ENCODE measurements at regions not wholly inside any gene's neighbourhood (a gene's known extent, or its start where the extent isn't known, plus 50 kb on each side); places are given as distances from the start of the nearest gene placed in this dataset.
"Not testable (repeated sequence)": the region's sequence is repeated elsewhere in the genome, so short reads cannot be mapped to it uniquely, and the experiment has no call there.

- H3K27ac ChIP-seq (ENCODE audit: low read depth, low read length); H3K4me3 ChIP-seq (ENCODE audit: low read depth in 1 of 5, low read length in 5 of 5); H3K9me3 ChIP-seq (ENCODE audit: control insufficient read depth in 5 of 5, low read length in 5 of 5); H3K9ac ChIP-seq (ENCODE audit: low read length in 5 of 5); H3K27me3 ChIP-seq (ENCODE audit: control insufficient read depth in 5 of 5, insufficient read depth in 4 of 5, low read length in 5 of 5); H3K4me1 ChIP-seq (ENCODE audit: control insufficient read depth in 5 of 5, insufficient read depth in 5 of 5, low read length in 5 of 5): not testable (repeated sequence)
- peaks cover 0 to 13% (median 0%) of the 10 kb centered on the region in 5 donors for H3K36me3 ChIP-seq (ENCODE audit: control insufficient read depth in 5 of 5, insufficient read depth in 5 of 5, low read length in 5 of 5)
Measured at GRCh38 chr5:21491182-21491581, 1362.0 kb downstream of the CDH12 start.

GRCh38 chr5:21488828-21489227 is 1364.3 kb downstream of the CDH12 start:
- not testable (repeated sequence) for H3K4me3 ChIP-seq (ENCODE audit: low read depth in 1 of 5, low read length in 5 of 5); H3K27ac ChIP-seq (ENCODE audit: low read depth, low read length); H3K9ac ChIP-seq (ENCODE audit: low read length in 5 of 5); H3K4me1 ChIP-seq (ENCODE audit: control insufficient read depth in 5 of 5, insufficient read depth in 5 of 5, low read length in 5 of 5); H3K9me3 ChIP-seq (ENCODE audit: control insufficient read depth in 5 of 5, low read length in 5 of 5); H3K27me3 ChIP-seq (ENCODE audit: control insufficient read depth in 5 of 5, insufficient read depth in 4 of 5, low read length in 5 of 5)
- peaks cover 0 to 11% (median 0%) of the 10 kb centered on the region in 5 donors for H3K36me3 ChIP-seq (ENCODE audit: control insufficient read depth in 5 of 5, insufficient read depth in 5 of 5, low read length in 5 of 5)

GRCh38 chr5:21485458-21486000 is 1367.6 kb downstream of the CDH12 start:
- not testable (repeated sequence) for H3K4me1 ChIP-seq (ENCODE audit: control insufficient read depth in 5 of 5, insufficient read depth in 5 of 5, low read length in 5 of 5); H3K4me3 ChIP-seq (ENCODE audit: low read depth in 1 of 5, low read length in 5 of 5); H3K9ac ChIP-seq (ENCODE audit: low read length in 5 of 5); H3K27ac ChIP-seq (ENCODE audit: low read depth, low read length); H3K27me3 ChIP-seq (ENCODE audit: control insufficient read depth in 5 of 5, insufficient read depth in 4 of 5, low read length in 5 of 5); H3K9me3 ChIP-seq (ENCODE audit: control insufficient read depth in 5 of 5, low read length in 5 of 5)
- peaks cover 0 to 18% (median 3%) of the 10 kb centered on the region in 5 donors for H3K36me3 ChIP-seq (ENCODE audit: control insufficient read depth in 5 of 5, insufficient read depth in 5 of 5, low read length in 5 of 5)

GRCh38 chr5:21484498-21484889 is 1368.7 kb downstream of the CDH12 start:
- not testable (repeated sequence) for H3K27me3 ChIP-seq (ENCODE audit: control insufficient read depth in 5 of 5, insufficient read depth in 4 of 5, low read length in 5 of 5); H3K27ac ChIP-seq (ENCODE audit: low read depth, low read length); H3K9ac ChIP-seq (ENCODE audit: low read length in 5 of 5); H3K4me1 ChIP-seq (ENCODE audit: control insufficient read depth in 5 of 5, insufficient read depth in 5 of 5, low read length in 5 of 5); H3K4me3 ChIP-seq (ENCODE audit: low read depth in 1 of 5, low read length in 5 of 5); H3K9me3 ChIP-seq (ENCODE audit: control insufficient read depth in 5 of 5, low read length in 5 of 5)
- H3K36me3 ChIP-seq (ENCODE audit: control insufficient read depth in 5 of 5, insufficient read depth in 5 of 5, low read length in 5 of 5) = peaks cover 0 to 22% (median 4%) of the 10 kb centered on the region in 5 donors

GRCh38 chr5:21483790-21484497 is 1369.2 kb downstream of the CDH12 start:
- not testable (repeated sequence) for H3K4me3 ChIP-seq (ENCODE audit: low read depth in 1 of 5, low read length in 5 of 5); H3K27ac ChIP-seq (ENCODE audit: low read depth, low read length); H3K27me3 ChIP-seq (ENCODE audit: control insufficient read depth in 5 of 5, insufficient read depth in 4 of 5, low read length in 5 of 5); H3K9ac ChIP-seq (ENCODE audit: low read length in 5 of 5); H3K9me3 ChIP-seq (ENCODE audit: control insufficient read depth in 5 of 5, low read length in 5 of 5); H3K4me1 ChIP-seq (ENCODE audit: control insufficient read depth in 5 of 5, insufficient read depth in 5 of 5, low read length in 5 of 5)
- H3K36me3 ChIP-seq (ENCODE audit: control insufficient read depth in 5 of 5, insufficient read depth in 5 of 5, low read length in 5 of 5) = peaks cover 0 to 22% (median 4%) of the 10 kb centered on the region in 5 donors

GRCh38 chr5:21482983-21483650 is 1370.0 kb downstream of the CDH12 start:
- H3K9ac ChIP-seq (ENCODE audit: low read length in 5 of 5); H3K4me1 ChIP-seq (ENCODE audit: control insufficient read depth in 5 of 5, insufficient read depth in 5 of 5, low read length in 5 of 5); H3K9me3 ChIP-seq (ENCODE audit: control insufficient read depth in 5 of 5, low read length in 5 of 5); H3K27me3 ChIP-seq (ENCODE audit: control insufficient read depth in 5 of 5, insufficient read depth in 4 of 5, low read length in 5 of 5); H3K27ac ChIP-seq (ENCODE audit: low read depth, low read length); H3K4me3 ChIP-seq (ENCODE audit: low read depth in 1 of 5, low read length in 5 of 5): not testable (repeated sequence)
- peaks cover 0 to 22% (median 4%) of the 10 kb centered on the region in 5 donors for H3K36me3 ChIP-seq (ENCODE audit: control insufficient read depth in 5 of 5, insufficient read depth in 5 of 5, low read length in 5 of 5)

- not testable (repeated sequence) for H3K9me3 ChIP-seq (ENCODE audit: control insufficient read depth in 5 of 5, low read length in 5 of 5); H3K27ac ChIP-seq (ENCODE audit: low read depth, low read length); H3K9ac ChIP-seq (ENCODE audit: low read length in 5 of 5)
Measured at GRCh38 chr5:21482522-21482921, 1370.6 kb downstream of the CDH12 start.

GRCh38 chr5:21481320-21482270 is 1371.5 kb downstream of the CDH12 start:
- H3K9ac ChIP-seq (ENCODE audit: low read length in 5 of 5); H3K27me3 ChIP-seq (ENCODE audit: control insufficient read depth in 5 of 5, insufficient read depth in 4 of 5, low read length in 5 of 5); H3K9me3 ChIP-seq (ENCODE audit: control insufficient read depth in 5 of 5, low read length in 5 of 5); H3K27ac ChIP-seq (ENCODE audit: low read depth, low read length); H3K4me3 ChIP-seq (ENCODE audit: low read depth in 1 of 5, low read length in 5 of 5); H3K4me1 ChIP-seq (ENCODE audit: control insufficient read depth in 5 of 5, insufficient read depth in 5 of 5, low read length in 5 of 5): not testable (repeated sequence)
- H3K36me3 ChIP-seq (ENCODE audit: control insufficient read depth in 5 of 5, insufficient read depth in 5 of 5, low read length in 5 of 5) = peaks cover 0 to 22% (median 4%) of the 10 kb centered on the region in 5 donors

More at GRCh38 chr5:21482522-21482921, 1370.6 kb downstream of the CDH12 start:
- H3K27me3 ChIP-seq (ENCODE audit: control insufficient read depth in 5 of 5, insufficient read depth in 4 of 5, low read length in 5 of 5); H3K4me1 ChIP-seq (ENCODE audit: control insufficient read depth in 5 of 5, insufficient read depth in 5 of 5, low read length in 5 of 5); H3K4me3 ChIP-seq (ENCODE audit: low read depth in 1 of 5, low read length in 5 of 5): not testable (repeated sequence)
- H3K36me3 ChIP-seq (ENCODE audit: control insufficient read depth in 5 of 5, insufficient read depth in 5 of 5, low read length in 5 of 5) = peaks cover 0 to 22% (median 4%) of the 10 kb centered on the region in 5 donors

- not testable (repeated sequence) for H3K27ac ChIP-seq (ENCODE audit: low read depth, low read length); H3K4me1 ChIP-seq (ENCODE audit: control insufficient read depth in 5 of 5, insufficient read depth in 5 of 5, low read length in 5 of 5); H3K9me3 ChIP-seq (ENCODE audit: control insufficient read depth in 5 of 5, low read length in 5 of 5); H3K27me3 ChIP-seq (ENCODE audit: control insufficient read depth in 5 of 5, insufficient read depth in 4 of 5, low read length in 5 of 5); H3K9ac ChIP-seq (ENCODE audit: low read length in 5 of 5); H3K4me3 ChIP-seq (ENCODE audit: low read depth in 1 of 5, low read length in 5 of 5)
- H3K36me3 ChIP-seq (ENCODE audit: control insufficient read depth in 5 of 5, insufficient read depth in 5 of 5, low read length in 5 of 5) = peaks cover 0 to 22% (median 4%) of the 10 kb centered on the region in 5 donors
Measured at GRCh38 chr5:21480054-21480453, 1373.1 kb downstream of the CDH12 start.
